ENCODE measurements at regions not wholly inside any gene's neighbourhood (a gene's known extent, or its start where the extent isn't known, plus 50 kb on each side); places are given as distances from the start of the nearest gene placed in this dataset.

DNA sequence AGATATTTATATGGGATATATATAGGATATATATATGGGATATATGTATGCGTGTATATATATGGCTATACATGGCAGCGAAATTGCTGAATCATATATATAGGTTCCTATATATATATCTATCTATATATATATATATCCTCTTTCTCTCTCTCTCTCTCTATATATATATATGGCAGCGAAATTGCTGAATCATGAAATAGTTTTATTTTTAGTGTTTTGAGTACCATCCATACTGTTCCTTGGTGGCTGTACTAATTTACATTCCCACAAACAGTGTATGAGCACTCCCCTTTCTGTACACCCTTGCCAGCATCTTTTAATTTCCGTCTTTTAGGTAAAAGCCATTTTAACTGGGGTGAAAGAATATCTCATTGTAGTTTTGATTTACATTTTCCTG, 397.6 kb upstream of the LINC00305 start:
- H3K27ac Mint-ChIP-seq (ENCODE audit: unreplicated experiment) = no peak overlapping the region
- TF ChIP-seq, protein P1, sequence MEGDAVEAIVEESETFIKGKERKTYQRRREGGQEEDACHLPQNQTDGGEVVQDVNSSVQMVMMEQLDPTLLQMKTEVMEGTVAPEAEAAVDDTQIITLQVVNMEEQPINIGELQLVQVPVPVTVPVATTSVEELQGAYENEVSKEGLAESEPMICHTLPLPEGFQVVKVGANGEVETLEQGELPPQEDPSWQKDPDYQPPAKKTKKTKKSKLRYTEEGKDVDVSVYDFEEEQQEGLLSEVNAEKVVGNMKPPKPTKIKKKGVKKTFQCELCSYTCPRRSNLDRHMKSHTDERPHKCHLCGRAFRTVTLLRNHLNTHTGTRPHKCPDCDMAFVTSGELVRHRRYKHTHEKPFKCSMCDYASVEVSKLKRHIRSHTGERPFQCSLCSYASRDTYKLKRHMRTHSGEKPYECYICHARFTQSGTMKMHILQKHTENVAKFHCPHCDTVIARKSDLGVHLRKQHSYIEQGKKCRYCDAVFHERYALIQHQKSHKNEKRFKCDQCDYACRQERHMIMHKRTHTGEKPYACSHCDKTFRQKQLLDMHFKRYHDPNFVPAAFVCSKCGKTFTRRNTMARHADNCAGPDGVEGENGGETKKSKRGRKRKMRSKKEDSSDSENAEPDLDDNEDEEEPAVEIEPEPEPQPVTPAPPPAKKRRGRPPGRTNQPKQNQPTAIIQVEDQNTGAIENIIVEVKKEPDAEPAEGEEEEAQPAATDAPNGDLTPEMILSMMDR (IDR thresholded peaks at IDR 0.05) = no peak
- no peak overlapping the region for H3K4me3 Mint-ChIP-seq (ENCODE audit: unreplicated experiment)
- DNase-seq (ENCODE audit: extremely low spot score, unreplicated experiment) = no peak
- H3K36me3 Mint-ChIP-seq (ENCODE audit: unreplicated experiment) = no peaks in the 10 kb centered on the region
- H3K9me3 Mint-ChIP-seq (ENCODE audit: unreplicated experiment) = peaks cover 13% of the 10 kb centered on the region
- no peaks in the 10 kb centered on the region for H3K27me3 Mint-ChIP-seq (ENCODE audit: unreplicated experiment)
- no peaks in the 10 kb centered on the region for H3K4me1 Mint-ChIP-seq (ENCODE audit: unreplicated experiment)

DNA sequence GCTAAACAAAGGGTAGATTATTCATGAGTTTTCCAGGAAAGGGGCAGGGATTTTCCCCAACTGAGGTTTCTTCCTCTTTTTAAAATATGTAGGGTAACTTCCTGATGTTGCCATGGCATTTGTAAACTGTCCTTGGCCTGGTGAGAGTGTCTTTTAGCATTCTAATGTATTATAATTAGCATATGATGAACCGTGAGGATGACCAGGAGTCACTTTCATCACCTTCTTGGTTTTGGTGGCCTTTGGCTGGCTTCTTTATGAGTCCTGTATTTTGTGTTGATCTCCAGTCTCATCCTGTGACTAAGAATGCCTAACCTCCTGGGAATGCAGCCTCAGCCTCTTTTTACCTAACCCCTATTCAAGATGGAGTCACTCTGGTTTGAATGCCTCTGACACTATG, 391.0 kb upstream of the LINC00305 start:
- no peaks in the 10 kb centered on the region for H3K36me3 Mint-ChIP-seq (ENCODE audit: unreplicated experiment)
- no peaks in the 10 kb centered on the region for H3K27me3 Mint-ChIP-seq (ENCODE audit: unreplicated experiment)
- TF ChIP-seq, protein P1 (IDR thresholded peaks at IDR 0.05) = no peak
- no peaks in the 10 kb centered on the region for H3K4me1 Mint-ChIP-seq (ENCODE audit: unreplicated experiment)
- H3K4me3 Mint-ChIP-seq (ENCODE audit: unreplicated experiment) = no peak overlapping the region
- no peak overlapping the region for H3K27ac Mint-ChIP-seq (ENCODE audit: unreplicated experiment)
- no peak for DNase-seq (ENCODE audit: extremely low spot score, unreplicated experiment)
- H3K9me3 Mint-ChIP-seq (ENCODE audit: unreplicated experiment) = peaks cover 28% of the 10 kb centered on the region

- no peak overlapping the region for H3K4me3 Mint-ChIP-seq (ENCODE audit: unreplicated experiment)
- DNase-seq (ENCODE audit: extremely low spot score, unreplicated experiment) = no peak
- H3K9me3 Mint-ChIP-seq (ENCODE audit: unreplicated experiment) = peaks cover 5% of the 10 kb centered on the region
- H3K36me3 Mint-ChIP-seq (ENCODE audit: unreplicated experiment) = no peaks in the 10 kb centered on the region
- H3K27ac Mint-ChIP-seq (ENCODE audit: unreplicated experiment) = no peak overlapping the region
- TF ChIP-seq, protein P1 (IDR thresholded peaks at IDR 0.05) = no peak
- H3K27me3 Mint-ChIP-seq (ENCODE audit: unreplicated experiment) = no peaks in the 10 kb centered on the region
- no peaks in the 10 kb centered on the region for H3K4me1 Mint-ChIP-seq (ENCODE audit: unreplicated experiment)
Measured at GRCh38 chr18:64528646-64529045, 379.8 kb upstream of the LINC00305 start.

- no peaks in the 10 kb centered on the region for H3K4me1 Mint-ChIP-seq (ENCODE audit: unreplicated experiment)
- no peaks in the 10 kb centered on the region for H3K27me3 Mint-ChIP-seq (ENCODE audit: unreplicated experiment)
- H3K4me3 Mint-ChIP-seq (ENCODE audit: unreplicated experiment) = no peak overlapping the region
- no peaks in the 10 kb centered on the region for H3K9me3 Mint-ChIP-seq (ENCODE audit: unreplicated experiment)
- TF ChIP-seq, protein P1 (IDR thresholded peaks at IDR 0.05) = no peak
- H3K27ac Mint-ChIP-seq (ENCODE audit: unreplicated experiment) = no peak overlapping the region
- DNase-seq (ENCODE audit: extremely low spot score, unreplicated experiment) = no peak
- H3K36me3 Mint-ChIP-seq (ENCODE audit: unreplicated experiment) = no peaks in the 10 kb centered on the region
Measured at GRCh38 chr18:64519201-64519600, 370.3 kb upstream of the LINC00305 start.

- DNase-seq (ENCODE audit: extremely low spot score, unreplicated experiment) = no peak
- H3K4me3 Mint-ChIP-seq (ENCODE audit: unreplicated experiment) = no peak overlapping the region
- no peaks in the 10 kb centered on the region for H3K4me1 Mint-ChIP-seq (ENCODE audit: unreplicated experiment)
- no peaks in the 10 kb centered on the region for H3K27me3 Mint-ChIP-seq (ENCODE audit: unreplicated experiment)
- TF ChIP-seq, protein P1 (IDR thresholded peaks at IDR 0.05) = no peak
- H3K36me3 Mint-ChIP-seq (ENCODE audit: unreplicated experiment) = no peaks in the 10 kb centered on the region
- no peak overlapping the region for H3K27ac Mint-ChIP-seq (ENCODE audit: unreplicated experiment)
- no peaks in the 10 kb centered on the region for H3K9me3 Mint-ChIP-seq (ENCODE audit: unreplicated experiment)
Measured at GRCh38 chr18:64518191-64518590, 369.3 kb upstream of the LINC00305 start.

All from osteocyte (in vitro differentiated cells).